ENCODE measurements at regions not wholly inside any gene's neighbourhood (a gene's known extent, or its start where the extent isn't known, plus 50 kb on each side); places are given as distances from the start of the nearest gene placed in this dataset.

DNA sequence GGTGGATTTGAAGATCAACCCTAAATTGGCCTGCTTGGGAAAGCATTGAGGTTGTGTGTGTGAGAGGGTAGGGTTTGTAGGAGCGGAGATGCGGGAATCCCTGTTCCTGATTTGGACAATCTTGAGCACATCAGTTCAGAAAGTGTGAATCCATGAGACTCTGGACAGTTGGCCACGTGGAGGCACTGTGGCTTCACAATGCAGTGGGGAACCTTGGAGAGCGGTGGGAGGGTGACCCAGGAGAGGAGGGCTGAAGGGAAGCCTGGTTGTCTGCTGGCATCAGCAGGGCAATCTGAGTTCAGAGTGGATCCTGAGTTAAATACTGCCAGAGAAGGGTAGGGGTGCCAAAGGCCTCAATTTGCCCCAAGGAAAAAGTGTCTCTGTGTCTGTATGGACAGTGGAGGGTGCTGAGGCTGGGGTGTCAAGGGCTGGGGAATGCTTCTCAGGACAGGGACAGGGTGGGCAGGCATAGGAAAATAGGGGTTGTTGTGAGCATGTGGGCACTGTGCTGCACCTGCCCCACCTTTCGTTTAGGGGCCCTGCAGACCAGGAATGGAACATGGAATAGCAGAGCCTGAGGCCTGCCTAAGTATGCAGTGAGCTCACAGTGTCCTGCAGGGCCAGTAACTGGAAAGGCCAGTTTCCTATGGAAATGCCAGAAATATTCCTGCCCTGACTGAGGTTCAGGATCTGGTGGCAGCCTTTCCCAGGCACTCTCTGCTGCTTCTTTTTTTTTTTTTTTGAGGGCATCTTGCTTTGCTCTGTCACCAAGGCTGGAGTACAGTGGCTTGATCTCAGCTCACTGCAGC lies 162.9 kb upstream of the PRSS58 start (continued):
- TF ChIP-seq SMC3 (IDR thresholded peaks at IDR 0.05; ENCODE audit: low read depth, low read length), result peak; percentile 46
- no peak for TF ChIP-seq POLR2A (IDR thresholded peaks at IDR 0.05; ENCODE audit: low read depth, low read length)

DNA sequence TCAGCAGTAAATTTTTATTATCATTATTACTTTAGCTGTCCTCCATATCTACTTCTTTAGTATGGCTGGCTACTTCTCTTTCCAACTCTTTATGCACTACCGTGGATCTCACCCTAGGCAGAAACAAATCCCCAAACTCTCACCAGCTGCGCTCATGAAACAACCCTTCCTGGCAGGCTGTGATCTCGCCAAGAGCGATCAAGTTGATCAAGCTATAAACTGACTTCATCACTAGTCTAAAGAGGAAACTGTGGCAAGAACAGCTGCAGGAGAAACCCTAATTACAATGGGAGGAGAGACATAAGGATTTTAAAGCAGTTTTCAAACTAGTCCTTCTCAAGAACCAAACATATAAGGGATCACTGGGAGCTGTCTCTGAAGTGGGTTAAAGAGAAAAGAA lies 160.5 kb upstream of the PRSS58 start:
- dilution Hi-C loops (cut with HindIII; ENCODE audit: low sequenced_read_pairs, unreplicated experiment), result no loop called here
- TF ChIP-seq, protein P1, sequence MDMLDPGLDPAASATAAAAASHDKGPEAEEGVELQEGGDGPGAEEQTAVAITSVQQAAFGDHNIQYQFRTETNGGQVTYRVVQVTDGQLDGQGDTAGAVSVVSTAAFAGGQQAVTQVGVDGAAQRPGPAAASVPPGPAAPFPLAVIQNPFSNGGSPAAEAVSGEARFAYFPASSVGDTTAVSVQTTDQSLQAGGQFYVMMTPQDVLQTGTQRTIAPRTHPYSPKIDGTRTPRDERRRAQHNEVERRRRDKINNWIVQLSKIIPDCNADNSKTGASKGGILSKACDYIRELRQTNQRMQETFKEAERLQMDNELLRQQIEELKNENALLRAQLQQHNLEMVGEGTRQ (IDR thresholded peaks at IDR 0.05; ENCODE audit: low read depth, low read length), result no peak
- in situ Hi-C loops (cut with MboI; ENCODE audit: low sequenced_read_pairs), result no loop called here
- no peak overlapping the region for H3K18ac ChIP-seq (ENCODE audit: low read depth, low read length)
- H2AK5ac ChIP-seq (ENCODE audit: low read depth, low read length), result no peak overlapping the region
- no peak overlapping the region for H3K14ac ChIP-seq (replicated peaks; ENCODE audit: low read depth, low read length)
- no peak overlapping the region for H3K4ac ChIP-seq (ENCODE audit: low read depth, low read length)
- H3K23ac ChIP-seq (ENCODE audit: low read depth, low read length), result no peak overlapping the region
- H3K79me1 ChIP-seq (ENCODE audit: low read depth in 1 of 2, low read length in 2 of 2), result no peaks in the 10 kb centered on the region
- H3K4me2 ChIP-seq (ENCODE audit: low read depth, low read length), result no peak overlapping the region
- no TSS peak for BruUV-seq (replicated peaks)
- no peaks in the 10 kb centered on the region for H3K9me3 ChIP-seq (ENCODE audit: control insufficient read depth, insufficient read depth, low read length)
- DNase-seq (no peak), ATAC-seq (ENCODE audit: low read depth) (no peak)
- H3K9me1 ChIP-seq (ENCODE audit: insufficient read depth, low read length), result no peaks in the 10 kb centered on the region
- H4K20me1 ChIP-seq (ENCODE audit: insufficient read depth, low read length), result no peaks in the 10 kb centered on the region; the same call in 1 of the 2 replicates
- H4K5ac ChIP-seq (ENCODE audit: low read depth, low read length), result no peak overlapping the region
- no peak overlapping the region for H3K4me3 ChIP-seq (ENCODE audit: insufficient read depth, low read depth, low read length)
- ChIA-PET CTCF (interaction anchor here (1.1 kb wide), 1 partner anchor 42 kb away, joined by 3 read pairs; no protein-coding TSS in a partner anchor), POLR2A (ENCODE audit: unreplicated experiment) (no interaction called here)
- intact Hi-C loops (cut with micrococcal nuclease), result no loop called here
- no peak overlapping the region for H2BK15ac ChIP-seq (ENCODE audit: low read depth, low read length)
- WGBS, 2 experiments (ENCODE audit: extremely low coverage in 2 of 2, insufficient read length in 1 of 2), result 53% methylated on average over 3 of the region's 4 CpGs; no CpG with 5 or more reads in 1 of the 2 experiments
- H3K36me3 ChIP-seq (ENCODE audit: control insufficient read depth, insufficient read depth, low read length), result no peaks in the 10 kb centered on the region
- no peak overlapping the region for H2BK20ac ChIP-seq (ENCODE audit: low read depth, low read length)
- 0 out of 2 replicates have a peak, but pooled peaks cover 2% of the 10 kb centered on the region for H3K4me1 ChIP-seq (ENCODE audit: control insufficient read depth, insufficient read depth, low read length)
- no peak overlapping the region for H2AK9ac ChIP-seq (replicated peaks; ENCODE audit: low read depth, low read length, poor library complexity)
- H4K91ac ChIP-seq (ENCODE audit: insufficient read depth, low read depth, low read length), result no peak overlapping the region
- no peak overlapping the region for H2AFZ ChIP-seq (replicated peaks; ENCODE audit: low read length, poor library complexity)
- H2BK120ac ChIP-seq (ENCODE audit: low read depth, low read length), result no peak overlapping the region
- H2BK5ac ChIP-seq (ENCODE audit: low read depth, low read length, poor library complexity, severe bottlenecking), result no peak overlapping the region
- H3K27ac ChIP-seq (ENCODE audit: insufficient read depth, low read length), result no peak overlapping the region
- no peak overlapping the region for H3K9ac ChIP-seq (ENCODE audit: low read depth, low read length)
- H4K8ac ChIP-seq (ENCODE audit: low read depth in 2 of 2, low read length in 2 of 2), result no peak overlapping the region
- H3K56ac ChIP-seq (ENCODE audit: extremely low read depth, insufficient read depth, low read length), result no peak overlapping the region
- no peaks in the 10 kb centered on the region; the same call in 1 of the 2 replicates for H3K27me3 ChIP-seq (ENCODE audit: control insufficient read depth, insufficient read depth, low read length)
